ENCODE measurements at regions not wholly inside any gene's neighbourhood (a gene's known extent, or its start where the extent isn't known, plus 50 kb on each side); places are given as distances from the start of the nearest gene placed in this dataset.

- Histone ChIP-seq H3K9me3 (no peaks in the 10 kb centered on the region), H3K4me3 (no peak overlapping the region), H3K27me3 (no peaks in the 10 kb centered on the region), H3K36me3 (no peaks in the 10 kb centered on the region), H3K4me1 (no peaks in the 10 kb centered on the region), H3K27ac (no peak overlapping the region)
- DNase-seq, result no peak
- TF ChIP-seq CTCF (IDR thresholded peaks at IDR 0.05), result no peak
- TF ChIP-seq POLR2A (IDR thresholded peaks at IDR 0.05), result no peak
- 93 to 96% methylated on average over 3 of the region's 3 CpGs for whole genome bisulfite sequencing, 2 donors
- intact Hi-C loops (cut with DNase I), result no loop called here
Observed at GRCh38 chr1:81197591-81197990, 603.1 kb upstream of the ADGRL2 start.

GRCh38 chr1:81192647-81193642 lies 607.8 kb upstream of the ADGRL2 start:
- intact Hi-C loops (cut with DNase I), result no loop called here
- H3K9me3 ChIP-seq, result no peaks in the 10 kb centered on the region
- H3K36me3 ChIP-seq, result no peaks in the 10 kb centered on the region
- no peak for DNase-seq
- TF ChIP-seq CTCF (IDR thresholded peaks at IDR 0.05) (no peak), POLR2A (IDR thresholded peaks at IDR 0.05) (no peak)
- 81% methylated on average over 7 of the region's 7 CpGs for WGBS, 2 donors
- no peaks in the 10 kb centered on the region for H3K4me1 ChIP-seq
- no peak overlapping the region for H3K4me3 ChIP-seq
- no peaks in the 10 kb centered on the region for H3K27me3 ChIP-seq
- H3K27ac ChIP-seq, result no peak overlapping the region

- TF ChIP-seq CTCF (IDR thresholded peaks at IDR 0.05) (no peak), POLR2A (IDR thresholded peaks at IDR 0.05) (no peak)
- WGBS, 2 donors, result 93 to 94% methylated on average over 3 of the region's 3 CpGs
Observed at GRCh38 chr1:81190003-81190402, 610.7 kb upstream of the ADGRL2 start.

GRCh38 chr1:81187635-81188034 lies 613.1 kb upstream of the ADGRL2 start:
- no peak overlapping the region for H3K27ac ChIP-seq
- TF ChIP-seq POLR2A (IDR thresholded peaks at IDR 0.05) (no peak), CTCF (IDR thresholded peaks at IDR 0.05) (no peak)
- H3K36me3 ChIP-seq, result no peaks in the 10 kb centered on the region
- WGBS, 2 donors, result 77 to 88% methylated on average over 1 of the region's 1 CpG
- no peak for DNase-seq
- H3K9me3 ChIP-seq, result no peaks in the 10 kb centered on the region
- H3K4me3 ChIP-seq, result no peak overlapping the region
- H3K4me1 ChIP-seq, result peaks cover 0 to 15% (median 2%) of the 10 kb centered on the region in 3 donors
- intact Hi-C loops (cut with DNase I), result no loop called here
- no peaks in the 10 kb centered on the region for H3K27me3 ChIP-seq

More at GRCh38 chr1:81190003-81190402, 610.7 kb upstream of the ADGRL2 start:
- Histone ChIP-seq H3K4me3 (no peak overlapping the region), H3K27ac (no peak overlapping the region), H3K4me1 (peaks cover 0 to 15% (median 2%) of the 10 kb centered on the region in 3 donors), H3K27me3 (no peaks in the 10 kb centered on the region), H3K9me3 (no peaks in the 10 kb centered on the region), H3K36me3 (no peaks in the 10 kb centered on the region)
- intact Hi-C loops (cut with DNase I), result no loop called here
- no peak for DNase-seq

GRCh38 chr1:81186261-81186660 lies 614.5 kb upstream of the ADGRL2 start:
- no peak overlapping the region for H3K27ac ChIP-seq
- H3K4me1 ChIP-seq, result peaks cover 0 to 15% (median 2%) of the 10 kb centered on the region in 3 donors
- intact Hi-C loops (cut with DNase I), result no loop called here
- no peaks in the 10 kb centered on the region for H3K9me3 ChIP-seq
- no peak for TF ChIP-seq CTCF (IDR thresholded peaks at IDR 0.05)
- TF ChIP-seq POLR2A (IDR thresholded peaks at IDR 0.05), result no peak
- WGBS, 2 donors, result 37 to 53% methylated on average over 2 of the region's 2 CpGs
- H3K36me3 ChIP-seq, result no peaks in the 10 kb centered on the region
- H3K27me3 ChIP-seq, result no peaks in the 10 kb centered on the region
- no peak for DNase-seq
- H3K4me3 ChIP-seq, result no peak overlapping the region
